ENCODE measurements at regions not wholly inside any gene's neighbourhood (a gene's known extent, or its start where the extent isn't known, plus 50 kb on each side); places are given as distances from the start of the nearest gene placed in this dataset.

- WGBS (ENCODE audit: missing lambda C conversion rate): 88% methylated on average over 1 of the region's 1 CpG
- ATAC-seq: no peak
- no peak for FAIRE-seq
- Histone ChIP-seq H3K27ac (no peak overlapping the region), H3K4me2 (no peak overlapping the region), H3K4me1 (no peaks in the 10 kb centered on the region), H3K9me3 (no peaks in the 10 kb centered on the region), H3K4me3 (no peak overlapping the region)
- peak in 1 of 2 experiments; percentile 23 for DNase-seq (ENCODE audit: low read depth in 1 of 2, low spot score in 1 of 2)
- CTCF ChIA-PET: interaction anchor here (1.1 to 9.2 kb wide), 3 partner anchors 11 to 207 kb away, joined by 3 to 134 read pairs (median 33); no protein-coding TSS in a partner anchor
- TF ChIP-seq HOXB13 (CRISPR knock-in tag; IDR thresholded peaks at IDR 0.05; ENCODE audit: low read depth): no peak
- TF ChIP-seq RCOR1 (IDR thresholded peaks at IDR 0.05; ENCODE audit: low read depth, low read length): no peak
- POLR2A ChIA-PET: no interaction called here
Observed at GRCh38 chr7:135803143-135803542, 54.5 kb upstream of the FAM180A start.

GRCh38 chr7:135802697-135803096 is 54.1 kb upstream of the FAM180A start:
- FAIRE-seq: no peak
- 45% methylated on average over 3 of the region's 3 CpGs for WGBS (ENCODE audit: missing lambda C conversion rate)
- TF ChIP-seq RARB (CRISPR knock-in tag; IDR thresholded peaks at IDR 0.05) (no peak), SREBF2 (IDR thresholded peaks at IDR 0.05) (no peak), POLR2A (IDR thresholded peaks at IDR 0.05; ENCODE audit: low read length) (no peak), NPAS2 (CRISPR knock-in tag; IDR thresholded peaks at IDR 0.05; ENCODE audit: borderline replicate concordance) (no peak), REST (IDR thresholded peaks at IDR 0.05) (peak; percentile 55; the same call in 1 of the 2 replicates), MAZ (IDR thresholded peaks at IDR 0.05; ENCODE audit: borderline replicate concordance, low read depth, low read length) (no peak)
- no peak for ATAC-seq
- CTCF ChIA-PET: interaction anchor here (0.7 to 9.2 kb wide), 4 partner anchors 11 to 207 kb away, joined by 3 to 134 read pairs (median 18); no protein-coding TSS in a partner anchor
- no peak for DNase-seq (ENCODE audit: low read depth in 1 of 2, low spot score in 1 of 2)
- POLR2A ChIA-PET: no interaction called here
- no peaks in the 10 kb centered on the region for H3K9me3 ChIP-seq
- H3K4me2 ChIP-seq: no peak overlapping the region
- H3K4me1 ChIP-seq: no peaks in the 10 kb centered on the region
- no peak overlapping the region for H3K4me3 ChIP-seq
- no peak overlapping the region for H3K27ac ChIP-seq

GRCh38 chr7:135801877-135802276 is 53.3 kb upstream of the FAM180A start:
- Histone ChIP-seq H3K4me3 (no peak overlapping the region), H3K9me3 (no peaks in the 10 kb centered on the region), H3K4me1 (no peaks in the 10 kb centered on the region), H3K4me2 (no peak overlapping the region), H3K27ac (no peak overlapping the region)
- no peak for TF ChIP-seq HEYL (CRISPR knock-in tag; IDR thresholded peaks at IDR 0.05)
- no peak for TF ChIP-seq REST (IDR thresholded peaks at IDR 0.05)
- TF ChIP-seq E2F6 (IDR thresholded peaks at IDR 0.05; ENCODE audit: borderline replicate concordance, low read depth): no peak
- TF ChIP-seq CBX2 (IDR thresholded peaks at IDR 0.05; ENCODE audit: borderline replicate concordance, low read depth): no peak
- TF ChIP-seq NR3C1 (IDR thresholded peaks at IDR 0.05): no peak
- no peak for TF ChIP-seq KDM5A (IDR thresholded peaks at IDR 0.05)
- WGBS (ENCODE audit: missing lambda C conversion rate): 58% methylated on average over 6 of the region's 6 CpGs
- DNase-seq (ENCODE audit: low read depth in 1 of 2, low spot score in 1 of 2) (no peak), ATAC-seq (no peak), FAIRE-seq (no peak)
- CTCF ChIA-PET: interaction anchor here (0.5 to 9.2 kb wide), 30 partner anchors 8 to 258 kb away, joined by 3 to 134 read pairs (median 4); partner anchors contain the start of gene STMP1
- POLR2A ChIA-PET: no interaction called here

Measured in A549 (cell line).